T-helper 17 cell (primary cell): ENCODE measurements at regions not wholly inside any gene's neighbourhood (a gene's known extent, or its start where the extent isn't known, plus 50 kb on each side); places are given as distances from the start of the nearest gene placed in this dataset.
"Not testable (repeated sequence)": the region's sequence is repeated elsewhere in the genome, so short reads cannot be mapped to it uniquely, and the experiment has no call there.

ENCODE experiments used
- ATAC-seq: fragments of 150-1000 bp; cut with Tn5 transposase; 2 replicates; pipeline ENCODE4 v1.10.0; 2021; ENCODE audit warnings: mild to moderate bottlenecking, moderate library complexity
- DNase-seq, 3 donors: peaks; one replicate each; pipeline versions ENCODE4 v3.0.0 to v3.0.0-alpha.2; 2020 to 2021
- H3K9me3 ChIP-seq: one replicate; pipeline ENCODE4 v1.7.0; 2013; ENCODE audit warnings: low read length, mild to moderate bottlenecking; ENCODE audit not compliant: control insufficient read depth, poor library complexity, severe bottlenecking
- H3K27ac Mint-ChIP-seq: one replicate; pipeline ENCODE4 v1.8.0; 2022; ENCODE audit warnings: mild to moderate bottlenecking, moderate library complexity, mixed read lengths
- H3K27me3 Mint-ChIP-seq: one replicate; pipeline ENCODE4 v1.8.0; 2022; ENCODE audit warnings: mixed read lengths
- H3K36me3 Mint-ChIP-seq: one replicate; pipeline ENCODE4 v1.8.0; 2022; ENCODE audit warnings: low read depth, mixed read lengths
- H3K4me1 Mint-ChIP-seq: one replicate; pipeline ENCODE4 v1.8.0; 2022; ENCODE audit warnings: mild to moderate bottlenecking, mixed read lengths
- H3K4me3 Mint-ChIP-seq: one replicate; pipeline ENCODE4 v1.8.0; 2022; ENCODE audit warnings: mild to moderate bottlenecking, moderate library complexity, mixed read lengths

GRCh38 chr5:84445049-84445685 is 60.5 kb upstream of the EDIL3 start:
- Mint-ChIP-seq H3K36me3 (no peaks in the 10 kb centered on the region), H3K4me3 (no peak overlapping the region), H3K27me3 (no peaks in the 10 kb centered on the region), H3K4me1 (no peaks in the 10 kb centered on the region), H3K27ac (no peak overlapping the region)
- DNase-seq, result no peak
- no peak for ATAC-seq
- no peaks in the 10 kb centered on the region for H3K9me3 ChIP-seq

GRCh38 chr5:84438456-84438855 is 53.8 kb upstream of the EDIL3 start:
- ATAC-seq (no peak), DNase-seq (no peak)
- H3K4me3 Mint-ChIP-seq, result no peak overlapping the region
- H3K9me3 ChIP-seq, result no peaks in the 10 kb centered on the region
- no peaks in the 10 kb centered on the region for H3K36me3 Mint-ChIP-seq
- H3K27me3 Mint-ChIP-seq, result no peaks in the 10 kb centered on the region
- H3K27ac Mint-ChIP-seq, result no peak overlapping the region
- no peaks in the 10 kb centered on the region for H3K4me1 Mint-ChIP-seq

- DNase-seq, result no peak
- Mint-ChIP-seq H3K27ac (no peak overlapping the region), H3K27me3 (no peaks in the 10 kb centered on the region), H3K4me3 (no peak overlapping the region), H3K4me1 (no peaks in the 10 kb centered on the region), H3K36me3 (no peaks in the 10 kb centered on the region)
- no peak for ATAC-seq
- H3K9me3 ChIP-seq, result no peaks in the 10 kb centered on the region
These were observed 53.1 kb upstream of the EDIL3 start for GRCh38 chr5:84437673-84438315.

- H3K9me3 ChIP-seq, result no peaks in the 10 kb centered on the region
- H3K27ac Mint-ChIP-seq, result no peak overlapping the region
- H3K4me1 Mint-ChIP-seq, result no peaks in the 10 kb centered on the region
- no peaks in the 10 kb centered on the region for H3K27me3 Mint-ChIP-seq
- ATAC-seq, result no peak
- no peak for DNase-seq
- H3K36me3 Mint-ChIP-seq, result no peaks in the 10 kb centered on the region
- no peak overlapping the region for H3K4me3 Mint-ChIP-seq
These were observed 52.2 kb upstream of the EDIL3 start for GRCh38 chr5:84436866-84437265.

GRCh38 chr5:84435861-84436346 is 51.2 kb upstream of the EDIL3 start:
- H3K9me3 ChIP-seq, H3K27me3 Mint-ChIP-seq, DNase-seq, ATAC-seq, H3K36me3 Mint-ChIP-seq, H3K27ac Mint-ChIP-seq, H3K4me1 Mint-ChIP-seq, H3K4me3 Mint-ChIP-seq: not testable (repeated sequence)
